ENCODE measurements at regions not wholly inside any gene's neighbourhood (a gene's known extent, or its start where the extent isn't known, plus 50 kb on each side); places are given as distances from the start of the nearest gene placed in this dataset.

DNA sequence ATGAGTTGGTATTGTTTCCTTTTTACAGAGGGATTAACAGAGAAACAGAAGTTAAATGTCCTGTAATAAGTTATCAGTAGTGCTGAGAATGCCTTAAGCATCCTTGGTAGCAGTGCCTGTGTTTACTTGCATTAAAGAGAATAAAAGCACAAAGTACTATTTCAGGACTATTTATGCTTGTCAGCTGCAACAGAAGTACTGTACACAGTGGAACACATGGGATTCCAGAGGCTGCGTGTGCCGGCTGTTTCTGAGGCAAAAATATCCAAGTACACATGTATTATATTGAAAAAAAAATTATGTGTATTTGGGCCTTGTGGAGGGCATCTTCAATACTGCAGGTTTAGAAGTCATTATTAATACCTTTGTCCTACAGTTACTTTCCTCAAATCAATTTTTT lies 58.2 kb upstream of the ACTBL2 start:
- no peak overlapping the region for H3K4me3 ChIP-seq (ENCODE audit: low read depth, low read length)
- TF ChIP-seq, protein P1, sequence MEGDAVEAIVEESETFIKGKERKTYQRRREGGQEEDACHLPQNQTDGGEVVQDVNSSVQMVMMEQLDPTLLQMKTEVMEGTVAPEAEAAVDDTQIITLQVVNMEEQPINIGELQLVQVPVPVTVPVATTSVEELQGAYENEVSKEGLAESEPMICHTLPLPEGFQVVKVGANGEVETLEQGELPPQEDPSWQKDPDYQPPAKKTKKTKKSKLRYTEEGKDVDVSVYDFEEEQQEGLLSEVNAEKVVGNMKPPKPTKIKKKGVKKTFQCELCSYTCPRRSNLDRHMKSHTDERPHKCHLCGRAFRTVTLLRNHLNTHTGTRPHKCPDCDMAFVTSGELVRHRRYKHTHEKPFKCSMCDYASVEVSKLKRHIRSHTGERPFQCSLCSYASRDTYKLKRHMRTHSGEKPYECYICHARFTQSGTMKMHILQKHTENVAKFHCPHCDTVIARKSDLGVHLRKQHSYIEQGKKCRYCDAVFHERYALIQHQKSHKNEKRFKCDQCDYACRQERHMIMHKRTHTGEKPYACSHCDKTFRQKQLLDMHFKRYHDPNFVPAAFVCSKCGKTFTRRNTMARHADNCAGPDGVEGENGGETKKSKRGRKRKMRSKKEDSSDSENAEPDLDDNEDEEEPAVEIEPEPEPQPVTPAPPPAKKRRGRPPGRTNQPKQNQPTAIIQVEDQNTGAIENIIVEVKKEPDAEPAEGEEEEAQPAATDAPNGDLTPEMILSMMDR (IDR thresholded peaks at IDR 0.05; ENCODE audit: low read depth, low read length) = no peak

DNA sequence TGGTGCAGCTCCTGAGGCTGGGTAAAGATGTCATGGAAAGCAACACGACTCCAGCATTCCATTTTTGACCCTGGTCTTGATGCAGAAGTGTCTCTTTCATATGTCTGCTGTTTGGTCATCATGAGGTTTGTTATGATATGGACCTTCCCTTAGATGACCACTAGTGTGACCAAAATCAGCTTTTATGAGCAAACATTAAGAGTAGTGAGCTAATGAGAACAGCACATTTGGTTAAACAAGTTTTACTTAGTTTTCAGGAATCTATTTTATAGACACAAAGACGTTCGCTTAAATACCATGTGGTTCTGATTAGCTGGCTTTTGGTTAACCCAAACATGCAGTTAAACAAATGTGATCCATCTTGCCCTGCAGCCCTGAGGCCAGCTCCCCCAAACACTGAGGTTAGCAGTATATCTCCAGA lies 56.7 kb upstream of the ACTBL2 start:
- TF ChIP-seq, protein P1 (IDR thresholded peaks at IDR 0.05; ENCODE audit: low read depth, low read length) = no peak
- H3K4me3 ChIP-seq (ENCODE audit: low read depth, low read length) = no peak overlapping the region

DNA sequence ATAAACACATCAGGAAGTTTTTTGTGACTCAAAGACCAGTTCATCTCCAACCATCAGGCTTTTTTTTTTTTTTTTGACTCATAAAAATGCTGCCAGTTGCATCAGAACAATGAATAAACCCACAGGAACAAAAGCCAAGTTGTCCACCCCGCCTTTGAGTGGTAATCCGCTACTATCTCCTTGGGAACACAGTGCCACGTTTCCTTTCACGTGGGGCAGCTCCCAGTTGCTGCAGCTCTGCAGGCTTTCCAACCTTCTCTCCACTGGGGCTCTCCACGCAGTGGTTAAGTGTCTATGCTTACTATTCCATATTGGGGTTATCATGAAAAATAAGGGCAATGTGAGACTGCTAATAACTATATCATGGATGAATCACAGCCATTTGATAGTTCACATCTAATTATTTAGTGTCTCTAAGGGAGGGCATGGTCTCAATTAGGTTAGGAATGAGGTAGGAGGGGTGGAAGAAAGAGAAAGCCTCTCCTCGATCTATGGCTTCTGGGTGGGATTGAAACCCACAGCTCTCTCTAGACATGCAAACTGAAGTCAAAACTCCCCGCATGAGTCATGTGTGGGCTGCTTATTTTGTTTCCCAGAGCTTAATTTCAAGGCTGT lies 55.8 kb upstream of the ACTBL2 start:
- H3K4me3 ChIP-seq (ENCODE audit: low read depth, low read length) = no peak overlapping the region
- TF ChIP-seq, protein P1 (IDR thresholded peaks at IDR 0.05; ENCODE audit: low read depth, low read length) = no peak

DNA sequence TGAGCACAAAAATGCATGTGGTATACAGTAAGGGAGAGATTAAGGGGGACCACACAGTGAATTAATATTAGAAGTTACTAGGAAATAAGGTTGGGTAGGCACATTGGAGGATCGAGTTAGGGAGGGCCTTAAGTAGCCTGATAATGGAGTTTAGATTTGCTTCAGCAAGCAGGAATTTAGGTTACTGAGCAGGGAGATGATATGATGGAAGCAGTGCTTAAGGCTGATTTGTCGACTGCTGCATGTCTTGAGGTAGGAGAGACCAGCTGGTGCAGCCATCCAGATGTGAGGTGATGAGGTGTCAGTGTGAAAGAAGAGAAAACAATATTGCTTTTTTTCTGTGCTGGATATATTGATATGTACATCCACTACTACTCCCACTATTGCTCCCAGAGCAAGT lies 55.2 kb upstream of the ACTBL2 start:
- no peak overlapping the region for H3K4me3 ChIP-seq (ENCODE audit: low read depth, low read length)

DNA sequence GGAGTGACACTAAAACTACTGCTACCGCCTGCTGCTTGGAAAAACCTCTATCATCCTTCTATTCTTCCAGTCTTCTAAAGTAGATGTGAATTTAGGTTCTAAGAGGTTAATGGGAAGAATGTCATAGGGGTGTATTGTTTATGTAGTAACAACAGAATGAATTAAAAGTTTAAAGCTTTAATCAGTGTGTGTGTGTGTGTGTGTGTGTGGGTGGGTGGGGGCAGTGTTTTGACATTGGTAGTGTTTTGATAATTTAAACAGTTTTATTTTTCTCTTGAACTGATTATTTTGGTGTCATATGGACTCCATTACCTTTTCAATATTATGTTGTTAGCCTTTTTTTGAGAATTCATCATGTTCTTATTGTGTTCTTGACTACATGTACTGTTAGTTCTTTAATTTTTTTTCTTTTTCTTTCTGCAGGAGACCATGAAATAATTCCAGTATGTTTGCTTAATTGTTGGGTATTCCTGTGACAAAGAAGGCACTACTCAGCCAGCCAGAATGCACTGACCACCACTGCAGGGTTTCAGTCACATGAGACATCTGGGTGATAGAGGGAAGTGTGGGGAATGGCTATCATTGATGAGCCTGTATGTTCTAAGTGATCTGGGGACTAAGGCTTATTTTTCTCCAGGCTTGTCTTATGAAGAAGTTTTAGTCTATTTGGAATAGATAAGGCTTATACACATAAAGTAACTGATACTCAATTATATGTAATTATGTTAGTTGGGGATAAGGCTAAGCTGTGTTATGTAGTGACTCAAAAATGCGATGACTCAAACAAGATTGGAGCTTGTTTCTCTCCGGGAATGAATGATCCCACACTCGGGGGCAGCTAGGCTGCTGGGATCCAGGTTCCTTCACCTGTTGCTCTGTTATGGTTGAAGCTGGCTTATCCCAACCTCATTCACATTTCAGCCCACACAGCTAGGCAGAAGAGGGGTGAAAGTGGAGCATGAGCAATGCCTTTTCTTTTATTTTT lies 50.2 kb upstream of the ACTBL2 start:
- no peak overlapping the region for H3K4me3 ChIP-seq (ENCODE audit: low read depth, low read length)
- TF ChIP-seq, protein P1 (IDR thresholded peaks at IDR 0.05; ENCODE audit: low read depth, low read length) = no peak

More for the DNA sequence above, 55.2 kb upstream of the ACTBL2 start:
- TF ChIP-seq, protein P1 (IDR thresholded peaks at IDR 0.05; ENCODE audit: low read depth, low read length) = no peak
